ENCODE measurements at regions not wholly inside any gene's neighbourhood (a gene's known extent, or its start where the extent isn't known, plus 50 kb on each side); places are given as distances from the start of the nearest gene placed in this dataset.
"Not testable (repeated sequence)": the region's sequence is repeated elsewhere in the genome, so short reads cannot be mapped to it uniquely, and the experiment has no call there.

- no peaks in the 10 kb centered on the region for H3K4me1 Mint-ChIP-seq
- no peak overlapping the region for H3K27ac Mint-ChIP-seq
- no peak overlapping the region for H3K4me3 Mint-ChIP-seq
- no peak for DNase-seq
- H3K9me3 Mint-ChIP-seq, result peaks cover 8% of the 10 kb centered on the region
- no peaks in the 10 kb centered on the region for H3K27me3 Mint-ChIP-seq
- no peaks in the 10 kb centered on the region for H3K36me3 Mint-ChIP-seq
These were observed 677.5 kb downstream of the XPNPEP1 start for GRCh38 chr10:109245821-109246220.

- peaks cover 9% of the 10 kb centered on the region for H3K9me3 Mint-ChIP-seq
- H3K27ac Mint-ChIP-seq, result no peak overlapping the region
- H3K4me3 Mint-ChIP-seq, result no peak overlapping the region
- DNase-seq, result no peak
- no peaks in the 10 kb centered on the region for H3K27me3 Mint-ChIP-seq
- H3K4me1 Mint-ChIP-seq, result no peaks in the 10 kb centered on the region
- no peaks in the 10 kb centered on the region for H3K36me3 Mint-ChIP-seq
These were observed 683.9 kb downstream of the XPNPEP1 start for GRCh38 chr10:109239371-109239770.

GRCh38 chr10:109237682-109238081 is 685.6 kb downstream of the XPNPEP1 start:
- H3K27me3 Mint-ChIP-seq, result no peaks in the 10 kb centered on the region
- no peak for DNase-seq

GRCh38 chr10:109237050-109237449 is 686.3 kb downstream of the XPNPEP1 start:
- no peaks in the 10 kb centered on the region for H3K27me3 Mint-ChIP-seq
- peaks cover 7% of the 10 kb centered on the region for H3K9me3 Mint-ChIP-seq
- DNase-seq, result no peak
- no peaks in the 10 kb centered on the region for H3K4me1 Mint-ChIP-seq
- H3K4me3 Mint-ChIP-seq, result no peak overlapping the region
- H3K27ac Mint-ChIP-seq, result no peak overlapping the region
- no peaks in the 10 kb centered on the region for H3K36me3 Mint-ChIP-seq

More at GRCh38 chr10:109237682-109238081, 685.6 kb downstream of the XPNPEP1 start:
- Mint-ChIP-seq H3K9me3 (peaks cover 7% of the 10 kb centered on the region), H3K4me3 (no peak overlapping the region), H3K27ac (no peak overlapping the region), H3K4me1 (no peaks in the 10 kb centered on the region), H3K36me3 (no peaks in the 10 kb centered on the region)

- H3K4me3 Mint-ChIP-seq, result not testable (repeated sequence)
These were observed 699.8 kb downstream of the XPNPEP1 start for GRCh38 chr10:109223533-109223932.

GRCh38 chr10:109219935-109220605 is 703.2 kb downstream of the XPNPEP1 start:
- no peaks in the 10 kb centered on the region for H3K9me3 Mint-ChIP-seq
- H3K27ac Mint-ChIP-seq, result no peak overlapping the region
- DNase-seq, result no peak
- no peaks in the 10 kb centered on the region for H3K4me1 Mint-ChIP-seq
- H3K27me3 Mint-ChIP-seq, result no peaks in the 10 kb centered on the region
- no peaks in the 10 kb centered on the region for H3K36me3 Mint-ChIP-seq
- no peak overlapping the region for H3K4me3 Mint-ChIP-seq

More at GRCh38 chr10:109223533-109223932, 699.8 kb downstream of the XPNPEP1 start:
- DNase-seq, H3K27me3 Mint-ChIP-seq, H3K4me1 Mint-ChIP-seq, H3K36me3 Mint-ChIP-seq, H3K27ac Mint-ChIP-seq, H3K9me3 Mint-ChIP-seq: not testable (repeated sequence)

- Mint-ChIP-seq H3K4me1 (no peaks in the 10 kb centered on the region), H3K9me3 (no peaks in the 10 kb centered on the region), H3K27me3 (no peaks in the 10 kb centered on the region), H3K36me3 (no peaks in the 10 kb centered on the region), H3K4me3 (no peak overlapping the region), H3K27ac (no peak overlapping the region)
- no peak for DNase-seq
These were observed 705.1 kb downstream of the XPNPEP1 start for GRCh38 chr10:109218207-109218606.

- Mint-ChIP-seq H3K27me3 (no peaks in the 10 kb centered on the region), H3K9me3 (no peaks in the 10 kb centered on the region), H3K4me3 (no peak overlapping the region), H3K36me3 (no peaks in the 10 kb centered on the region), H3K27ac (no peak overlapping the region), H3K4me1 (no peaks in the 10 kb centered on the region)
- no peak for DNase-seq
These were observed 707.8 kb downstream of the XPNPEP1 start for GRCh38 chr10:109215291-109216075.

- not testable (repeated sequence) for H3K9me3 Mint-ChIP-seq, DNase-seq, H3K27me3 Mint-ChIP-seq, H3K36me3 Mint-ChIP-seq, H3K4me3 Mint-ChIP-seq, H3K27ac Mint-ChIP-seq, H3K4me1 Mint-ChIP-seq
These were observed 708.4 kb downstream of the XPNPEP1 start for GRCh38 chr10:109214891-109215290.

- H3K27me3 Mint-ChIP-seq, result no peaks in the 10 kb centered on the region
These were observed 716.0 kb downstream of the XPNPEP1 start for GRCh38 chr10:109207361-109207760.

GRCh38 chr10:109205929-109206585 is 717.3 kb downstream of the XPNPEP1 start:
- Mint-ChIP-seq H3K9me3 (peaks cover 2% of the 10 kb centered on the region), H3K36me3 (no peaks in the 10 kb centered on the region), H3K27ac (no peak overlapping the region), H3K4me1 (no peaks in the 10 kb centered on the region), H3K4me3 (no peak overlapping the region), H3K27me3 (no peaks in the 10 kb centered on the region)
- no peak for DNase-seq

More at GRCh38 chr10:109207361-109207760, 716.0 kb downstream of the XPNPEP1 start:
- H3K27ac Mint-ChIP-seq, result no peak overlapping the region
- no peak for DNase-seq
- no peaks in the 10 kb centered on the region for H3K4me1 Mint-ChIP-seq
- H3K9me3 Mint-ChIP-seq, result peaks cover 2% of the 10 kb centered on the region
- no peaks in the 10 kb centered on the region for H3K36me3 Mint-ChIP-seq
- no peak overlapping the region for H3K4me3 Mint-ChIP-seq

- no peaks in the 10 kb centered on the region for H3K27me3 Mint-ChIP-seq
- peaks cover 2% of the 10 kb centered on the region for H3K9me3 Mint-ChIP-seq
- no peak overlapping the region for H3K27ac Mint-ChIP-seq
- no peaks in the 10 kb centered on the region for H3K4me1 Mint-ChIP-seq
- DNase-seq, result no peak
- H3K36me3 Mint-ChIP-seq, result no peaks in the 10 kb centered on the region
- H3K4me3 Mint-ChIP-seq, result no peak overlapping the region
These were observed 719.5 kb downstream of the XPNPEP1 start for GRCh38 chr10:109203646-109204353.

- peaks cover 3% of the 10 kb centered on the region for H3K9me3 Mint-ChIP-seq
- no peak overlapping the region for H3K4me3 Mint-ChIP-seq
These were observed 721.2 kb downstream of the XPNPEP1 start for GRCh38 chr10:109202111-109202510.

GRCh38 chr10:109200646-109201045 is 722.7 kb downstream of the XPNPEP1 start:
- DNase-seq, result no peak
- no peaks in the 10 kb centered on the region for H3K27me3 Mint-ChIP-seq
- peaks cover 3% of the 10 kb centered on the region for H3K9me3 Mint-ChIP-seq
- H3K4me1 Mint-ChIP-seq, result no peaks in the 10 kb centered on the region
- no peak overlapping the region for H3K27ac Mint-ChIP-seq
- no peaks in the 10 kb centered on the region for H3K36me3 Mint-ChIP-seq
- H3K4me3 Mint-ChIP-seq, result no peak overlapping the region

More at GRCh38 chr10:109202111-109202510, 721.2 kb downstream of the XPNPEP1 start:
- H3K27ac Mint-ChIP-seq, result no peak overlapping the region
- no peak for DNase-seq
- no peaks in the 10 kb centered on the region for H3K27me3 Mint-ChIP-seq
- H3K36me3 Mint-ChIP-seq, result no peaks in the 10 kb centered on the region
- H3K4me1 Mint-ChIP-seq, result no peaks in the 10 kb centered on the region

GRCh38 chr10:109191823-109192222 is 731.5 kb downstream of the XPNPEP1 start:
- Mint-ChIP-seq H3K27me3 (no peaks in the 10 kb centered on the region), H3K4me1 (no peaks in the 10 kb centered on the region), H3K27ac (no peak overlapping the region), H3K9me3 (peaks cover 16% of the 10 kb centered on the region), H3K4me3 (no peak overlapping the region), H3K36me3 (no peaks in the 10 kb centered on the region)
- no peak for DNase-seq

Measured in activated naive CD8-positive, alpha-beta T cell treated with anti-CD3 and anti-CD28 coated beads for 36 hours (primary cell).